AG08396 (cell line): ENCODE measurements at regions not wholly inside any gene's neighbourhood (a gene's known extent, or its start where the extent isn't known, plus 50 kb on each side); places are given as distances from the start of the nearest gene placed in this dataset.
"Not testable (repeated sequence)": the region's sequence is repeated elsewhere in the genome, so short reads cannot be mapped to it uniquely, and the experiment has no call there.

Experiments
- DNase-seq: peaks from one replicate; pipeline ENCODE4 v3.0.0; 2012; ENCODE audit warnings: low spot score, mixed read lengths

GRCh38 chr18:75745147-75745546 lies 317.6 kb upstream of the SMIM21 start:
- no peak for DNase-seq

- no peak for DNase-seq
Observed at GRCh38 chr18:75742516-75742915, 315.0 kb upstream of the SMIM21 start.

GRCh38 chr18:75739682-75740081 lies 312.2 kb upstream of the SMIM21 start:
- no peak for DNase-seq

GRCh38 chr18:75735291-75735690 lies 307.8 kb upstream of the SMIM21 start:
- no peak for DNase-seq

GRCh38 chr18:75730249-75730648 lies 302.7 kb upstream of the SMIM21 start:
- no peak for DNase-seq

- DNase-seq = no peak
Observed at GRCh38 chr18:75728621-75729020, 301.1 kb upstream of the SMIM21 start.

- DNase-seq = peak; percentile 18
Observed at GRCh38 chr18:75727456-75727855, 300.0 kb upstream of the SMIM21 start.

GRCh38 chr18:75723521-75724340 lies 296.2 kb upstream of the SMIM21 start:
- no peak for DNase-seq

- no peak for DNase-seq
Observed at GRCh38 chr18:75714766-75715165, 287.3 kb upstream of the SMIM21 start.

- DNase-seq = not testable (repeated sequence)
Observed at GRCh38 chr18:75712124-75712867, 284.8 kb upstream of the SMIM21 start.

GRCh38 chr18:75700561-75700960 lies 273.1 kb upstream of the SMIM21 start:
- DNase-seq = no peak

GRCh38 chr18:75698861-75699260 lies 271.4 kb upstream of the SMIM21 start:
- DNase-seq = no peak

- no peak for DNase-seq
Observed at GRCh38 chr18:75697493-75697892, 270.0 kb upstream of the SMIM21 start.

GRCh38 chr18:75696391-75696790 lies 268.9 kb upstream of the SMIM21 start:
- DNase-seq = no peak

- no peak for DNase-seq
Observed at GRCh38 chr18:75694292-75694691, 266.8 kb upstream of the SMIM21 start.

GRCh38 chr18:75691483-75691882 lies 264.0 kb upstream of the SMIM21 start:
- DNase-seq = no peak

GRCh38 chr18:75690283-75690682 lies 262.8 kb upstream of the SMIM21 start:
- DNase-seq = not testable (repeated sequence)

- DNase-seq = no peak
Observed at GRCh38 chr18:75687626-75688025, 260.1 kb upstream of the SMIM21 start.

- no peak for DNase-seq
Observed at GRCh38 chr18:75683426-75683825, 255.9 kb upstream of the SMIM21 start.

GRCh38 chr18:75681538-75682115 lies 254.1 kb upstream of the SMIM21 start:
- DNase-seq = no peak

- no peak for DNase-seq
Observed at GRCh38 chr18:75679331-75679730, 251.8 kb upstream of the SMIM21 start.

- DNase-seq = no peak
Observed at GRCh38 chr18:75678627-75679026, 251.1 kb upstream of the SMIM21 start.
